A673 (cell line): ENCODE measurements at regions not wholly inside any gene's neighbourhood (a gene's known extent, or its start where the extent isn't known, plus 50 kb on each side); places are given as distances from the start of the nearest gene placed in this dataset.

Source experiments
- EZH2 ChIP-seq: fragments of 200-600 bp; sonication (generic); IDR thresholded peaks from 2 replicates; pipeline ENCODE4 v1.6.1; 2017; ENCODE audit warnings: borderline replicate concordance, low read depth, mild to moderate bottlenecking, mixed read lengths, antibody characterized with exemption, low read length; ENCODE audit not compliant: poor library complexity, severe bottlenecking
- TF ChIP-seq, protein P1 (sequence below): fragments of 300-800, 200-600 bp; sonication (generic); conservative IDR thresholded peaks from 2 replicates; pipeline ENCODE4 v1.5.1; 2017; ENCODE audit warnings: low read depth, mild to moderate bottlenecking, antibody characterized with exemption, low read length, moderate library complexity, mixed read lengths

- TF ChIP-seq, protein P1, sequence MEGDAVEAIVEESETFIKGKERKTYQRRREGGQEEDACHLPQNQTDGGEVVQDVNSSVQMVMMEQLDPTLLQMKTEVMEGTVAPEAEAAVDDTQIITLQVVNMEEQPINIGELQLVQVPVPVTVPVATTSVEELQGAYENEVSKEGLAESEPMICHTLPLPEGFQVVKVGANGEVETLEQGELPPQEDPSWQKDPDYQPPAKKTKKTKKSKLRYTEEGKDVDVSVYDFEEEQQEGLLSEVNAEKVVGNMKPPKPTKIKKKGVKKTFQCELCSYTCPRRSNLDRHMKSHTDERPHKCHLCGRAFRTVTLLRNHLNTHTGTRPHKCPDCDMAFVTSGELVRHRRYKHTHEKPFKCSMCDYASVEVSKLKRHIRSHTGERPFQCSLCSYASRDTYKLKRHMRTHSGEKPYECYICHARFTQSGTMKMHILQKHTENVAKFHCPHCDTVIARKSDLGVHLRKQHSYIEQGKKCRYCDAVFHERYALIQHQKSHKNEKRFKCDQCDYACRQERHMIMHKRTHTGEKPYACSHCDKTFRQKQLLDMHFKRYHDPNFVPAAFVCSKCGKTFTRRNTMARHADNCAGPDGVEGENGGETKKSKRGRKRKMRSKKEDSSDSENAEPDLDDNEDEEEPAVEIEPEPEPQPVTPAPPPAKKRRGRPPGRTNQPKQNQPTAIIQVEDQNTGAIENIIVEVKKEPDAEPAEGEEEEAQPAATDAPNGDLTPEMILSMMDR: no peak
- no peak for TF ChIP-seq EZH2
These were observed 121.7 kb downstream of the MRPL14 start for GRCh38 chr6:44005507-44005903.
